Activated T-helper 2 cell treated with anti-CD3 and anti-CD28 coated beads, Interferon-gamma antibody, Interleukin-2, Interleukin-4, amounts not matched to agents 10 μg/mL and 5 μg/mL and 100 μg/mL, durations not matched to agents 14 hours and 24 hours and 36 hours (primary cell): ENCODE measurements at regions not wholly inside any gene's neighbourhood (a gene's known extent, or its start where the extent isn't known, plus 50 kb on each side); places are given as distances from the start of the nearest gene placed in this dataset.

Experiments
- DNase-seq: peaks from one replicate; pipeline ENCODE4 v3.0.0; 2021; ENCODE audit warnings: low spot score
- H3K27ac Mint-ChIP-seq: one replicate; pipeline ENCODE4 v1.8.0; 2021; ENCODE audit warnings: mixed read lengths
- H3K27me3 Mint-ChIP-seq: one replicate; pipeline ENCODE4 v1.8.0; 2021; ENCODE audit warnings: low read depth, mixed read lengths
- H3K36me3 Mint-ChIP-seq: one replicate; pipeline ENCODE4 v1.8.0; 2021; ENCODE audit warnings: low read depth, mixed read lengths
- H3K4me1 Mint-ChIP-seq: one replicate; pipeline ENCODE4 v1.8.0; 2021; ENCODE audit warnings: low read depth, mixed read lengths
- H3K4me3 Mint-ChIP-seq: one replicate; pipeline ENCODE4 v1.8.0; 2021; ENCODE audit warnings: low read depth, mild to moderate bottlenecking, moderate library complexity, mixed read lengths
- H3K9me3 Mint-ChIP-seq: one replicate; pipeline ENCODE4 v1.8.0; 2021; ENCODE audit warnings: mixed read lengths
- intact Hi-C: fragments of 100-400 bp; cut with micrococcal nuclease; formaldehyde crosslinking; loops from one replicate; pipeline ENCODE4 v1.15.1; 2023

DNA sequence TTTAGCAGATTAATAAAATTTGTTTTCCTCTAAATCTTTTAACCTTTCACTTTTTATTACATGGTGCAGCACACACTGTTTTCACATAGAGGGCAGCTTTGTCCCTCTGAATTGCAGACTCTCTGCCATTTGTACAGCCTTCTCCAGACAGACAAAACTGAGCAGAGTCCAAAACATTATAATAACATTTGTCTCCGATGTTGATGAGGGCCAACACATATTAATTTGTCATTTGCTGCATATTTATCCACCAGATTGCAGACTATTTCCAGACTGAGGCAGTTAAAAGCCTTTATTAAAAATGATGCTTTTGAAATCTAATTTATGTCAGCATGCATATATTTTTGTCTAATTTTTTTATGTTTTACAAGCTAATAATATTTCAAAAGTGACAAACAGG is 1251.9 kb upstream of the SLC10A2 start:
- intact Hi-C loops = no loop called here
- H3K4me1 Mint-ChIP-seq = no peaks in the 10 kb centered on the region
- H3K36me3 Mint-ChIP-seq = no peaks in the 10 kb centered on the region
- no peak overlapping the region for H3K4me3 Mint-ChIP-seq
- no peaks in the 10 kb centered on the region for H3K27me3 Mint-ChIP-seq
- H3K9me3 Mint-ChIP-seq = peaks cover 5% of the 10 kb centered on the region
- no peak overlapping the region for H3K27ac Mint-ChIP-seq
- DNase-seq = no peak

DNA sequence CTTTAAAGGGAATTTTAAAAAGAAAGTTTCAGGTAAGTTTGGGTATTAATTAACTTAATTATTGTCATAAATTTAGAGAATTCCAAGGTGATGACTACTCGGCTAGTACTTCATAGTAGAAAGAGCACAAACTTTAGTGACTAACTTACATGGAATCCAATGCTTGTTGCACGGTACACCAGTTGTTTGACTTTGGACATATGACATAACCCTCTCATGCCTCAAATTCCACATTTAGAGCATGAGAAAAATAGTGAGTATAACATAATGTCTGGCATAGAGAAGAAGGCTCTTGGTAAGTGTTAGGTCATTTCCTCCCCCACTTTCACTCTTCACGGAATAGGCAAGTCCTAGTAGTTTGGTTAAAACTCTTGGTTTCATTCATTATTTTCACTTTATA is 1249.4 kb upstream of the SLC10A2 start:
- H3K9me3 Mint-ChIP-seq = peaks cover 8% of the 10 kb centered on the region
- intact Hi-C loops = no loop called here
- H3K4me1 Mint-ChIP-seq = no peaks in the 10 kb centered on the region
- H3K36me3 Mint-ChIP-seq = no peaks in the 10 kb centered on the region
- H3K27me3 Mint-ChIP-seq = no peaks in the 10 kb centered on the region
- H3K4me3 Mint-ChIP-seq = no peak overlapping the region
- no peak overlapping the region for H3K27ac Mint-ChIP-seq
- DNase-seq = no peak

DNA sequence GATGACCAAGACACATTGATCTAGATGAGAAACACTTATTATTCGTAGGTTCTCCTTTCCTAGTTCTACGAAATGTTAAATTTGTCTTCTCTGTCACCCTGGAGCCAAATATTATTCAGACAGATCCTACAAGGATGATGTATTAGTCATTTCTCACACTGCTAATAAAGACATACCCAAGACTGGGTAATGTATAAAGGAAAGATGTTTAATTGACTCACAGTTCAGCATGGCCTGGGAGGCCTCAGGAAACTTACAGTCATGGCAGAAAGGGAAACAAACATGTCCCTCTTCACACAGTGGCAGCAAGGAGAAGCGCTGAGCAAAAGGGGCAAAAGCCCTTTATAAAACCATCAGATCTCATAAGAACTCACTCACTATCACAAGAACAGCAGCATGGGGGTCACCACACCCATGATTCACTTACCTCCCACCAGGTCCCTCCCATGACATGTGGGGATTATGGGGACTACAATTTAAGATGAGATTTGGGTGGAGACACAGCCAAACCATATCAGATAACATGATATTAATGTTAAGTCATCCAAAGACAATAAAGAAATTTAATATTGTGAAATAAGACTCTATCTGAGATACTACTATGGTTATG is 1248.8 kb upstream of the SLC10A2 start:
- H3K27me3 Mint-ChIP-seq = no peaks in the 10 kb centered on the region
- no peak for DNase-seq
- intact Hi-C loops = no loop called here
- H3K27ac Mint-ChIP-seq = no peak overlapping the region
- peaks cover 5% of the 10 kb centered on the region for H3K9me3 Mint-ChIP-seq
- no peaks in the 10 kb centered on the region for H3K4me1 Mint-ChIP-seq
- no peak overlapping the region for H3K4me3 Mint-ChIP-seq
- H3K36me3 Mint-ChIP-seq = no peaks in the 10 kb centered on the region

DNA sequence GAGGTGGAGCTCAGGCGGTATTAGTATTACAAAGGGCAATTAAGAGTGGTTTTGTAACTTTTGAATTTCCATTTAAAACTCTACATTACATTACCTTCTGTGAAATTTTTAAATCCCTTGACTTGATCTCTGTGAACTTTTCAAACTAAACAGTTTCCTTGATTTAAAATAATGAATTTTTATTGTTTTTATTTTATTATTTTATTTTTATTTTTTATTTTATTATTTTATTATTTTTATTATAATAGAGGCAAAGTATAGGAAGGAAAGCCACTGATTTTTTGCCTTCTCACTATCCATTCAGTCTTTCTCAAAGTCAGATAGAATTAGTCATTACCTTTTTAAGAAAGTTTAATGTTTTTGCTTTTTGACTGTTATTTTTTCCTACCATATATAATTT is 1248.1 kb upstream of the SLC10A2 start:
- H3K4me3 Mint-ChIP-seq = no peak overlapping the region
- H3K27me3 Mint-ChIP-seq = no peaks in the 10 kb centered on the region
- peaks cover 7% of the 10 kb centered on the region for H3K9me3 Mint-ChIP-seq
- no peaks in the 10 kb centered on the region for H3K36me3 Mint-ChIP-seq
- no peak overlapping the region for H3K27ac Mint-ChIP-seq
- H3K4me1 Mint-ChIP-seq = no peaks in the 10 kb centered on the region
- no peak for DNase-seq
- intact Hi-C loops = no loop called here

DNA sequence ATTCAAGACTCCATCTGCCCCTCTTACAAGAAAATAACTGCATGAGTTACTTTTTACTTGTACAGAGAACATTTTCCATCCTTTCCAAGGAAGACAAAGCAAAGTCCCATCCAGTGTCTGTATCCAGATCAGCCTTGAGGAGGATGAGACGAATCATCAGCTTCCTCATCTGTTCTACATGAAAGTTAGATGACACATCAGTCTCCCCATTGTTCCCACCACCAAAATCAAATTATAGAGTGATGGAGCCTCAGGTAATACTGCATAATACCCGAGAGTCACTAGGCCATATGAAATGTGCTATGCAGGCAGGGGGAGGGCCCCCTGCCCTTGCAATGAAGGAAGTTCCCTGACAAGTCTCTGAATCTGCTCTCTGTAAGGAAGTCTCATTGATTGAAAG is 1244.6 kb upstream of the SLC10A2 start:
- no peaks in the 10 kb centered on the region for H3K36me3 Mint-ChIP-seq
- H3K4me3 Mint-ChIP-seq = no peak overlapping the region
- intact Hi-C loops = no loop called here
- peaks cover 14% of the 10 kb centered on the region for H3K9me3 Mint-ChIP-seq
- H3K27ac Mint-ChIP-seq = no peak overlapping the region
- no peaks in the 10 kb centered on the region for H3K4me1 Mint-ChIP-seq
- no peak for DNase-seq
- no peaks in the 10 kb centered on the region for H3K27me3 Mint-ChIP-seq

DNA sequence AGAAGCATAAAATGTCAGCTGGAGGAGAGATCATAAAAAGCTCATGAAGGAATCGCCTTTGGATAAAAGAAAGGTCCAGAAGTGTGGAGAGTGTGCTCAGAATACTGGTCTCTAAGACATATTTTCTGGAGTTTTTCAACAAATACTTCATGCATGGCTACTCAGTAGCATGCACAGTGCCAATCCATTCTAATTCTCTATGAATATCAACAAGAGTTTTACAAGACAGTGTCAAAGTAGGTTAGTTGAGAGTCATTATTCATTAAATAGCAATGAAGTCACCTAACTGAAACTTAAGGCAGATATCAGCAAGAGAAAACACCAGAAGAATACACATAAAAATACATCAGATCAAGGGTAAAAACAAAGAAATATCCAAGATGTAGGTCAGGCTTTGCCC is 1243.2 kb upstream of the SLC10A2 start:
- H3K4me1 Mint-ChIP-seq = no peaks in the 10 kb centered on the region
- no peaks in the 10 kb centered on the region for H3K36me3 Mint-ChIP-seq
- H3K27ac Mint-ChIP-seq = no peak overlapping the region
- intact Hi-C loops = no loop called here
- DNase-seq = no peak
- H3K4me3 Mint-ChIP-seq = no peak overlapping the region
- no peaks in the 10 kb centered on the region for H3K27me3 Mint-ChIP-seq
- peaks cover 14% of the 10 kb centered on the region for H3K9me3 Mint-ChIP-seq

DNA sequence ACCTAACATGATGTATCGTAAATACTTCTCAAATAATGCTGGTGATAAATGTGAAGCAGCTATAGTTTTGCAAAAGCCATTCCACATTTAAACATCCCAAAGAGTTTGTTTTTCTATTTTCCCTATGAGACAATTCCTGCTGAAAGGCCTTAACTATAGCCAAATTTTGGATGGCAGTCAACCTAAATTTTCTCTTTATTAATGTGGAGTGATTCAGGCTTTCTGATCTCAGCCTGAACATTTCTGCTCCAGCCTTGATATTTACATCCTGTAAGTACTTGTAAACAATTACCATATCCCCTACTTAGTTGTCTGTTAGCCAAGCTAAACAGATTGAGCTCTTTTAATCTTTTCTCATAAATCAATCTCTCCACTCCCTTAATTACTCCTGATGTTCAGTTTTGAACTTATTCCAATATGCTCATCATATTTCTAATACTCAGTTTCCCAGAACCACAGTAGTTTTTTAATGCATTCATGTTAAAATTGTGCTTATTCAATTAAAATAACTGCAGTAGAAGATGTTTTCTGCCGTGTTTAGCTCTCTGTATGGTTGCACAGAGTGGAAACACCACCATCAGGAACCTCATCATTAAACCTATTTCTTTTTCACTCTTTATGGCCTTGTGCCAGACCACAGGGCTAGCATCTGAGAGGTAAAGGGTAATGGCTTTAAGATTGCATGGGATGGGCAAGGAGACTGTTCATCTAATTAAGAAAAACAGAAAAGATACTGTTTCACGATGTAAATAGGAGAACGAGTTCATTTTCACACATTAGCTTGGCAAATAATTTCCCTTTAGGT is 1235.2 kb upstream of the SLC10A2 start:
- Mint-ChIP-seq H3K4me3 (no peak overlapping the region), H3K36me3 (no peaks in the 10 kb centered on the region), H3K27me3 (no peaks in the 10 kb centered on the region), H3K9me3 (peaks cover 7% of the 10 kb centered on the region), H3K4me1 (no peaks in the 10 kb centered on the region), H3K27ac (no peak overlapping the region)
- intact Hi-C loops = no loop called here
- no peak for DNase-seq

DNA sequence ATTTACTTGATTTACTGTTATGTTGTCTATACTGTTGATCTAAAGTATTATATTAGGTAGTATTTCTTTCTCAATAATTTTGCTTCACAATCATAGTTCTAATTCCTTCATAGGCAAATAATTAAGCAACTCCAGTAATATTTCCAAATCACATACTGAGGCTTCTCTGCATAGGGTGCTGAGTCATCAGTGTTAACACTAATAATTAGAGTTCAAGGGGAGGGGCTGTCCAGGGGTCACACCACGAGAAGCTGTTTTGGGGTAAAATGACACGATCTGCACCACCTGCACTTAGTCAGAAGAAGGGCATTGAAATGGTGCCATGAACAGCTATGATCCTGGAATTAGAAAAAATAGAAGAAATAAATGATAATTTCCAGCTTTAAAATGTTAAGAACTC is 1230.9 kb upstream of the SLC10A2 start:
- DNase-seq = no peak
- H3K4me1 Mint-ChIP-seq = no peaks in the 10 kb centered on the region
- H3K27me3 Mint-ChIP-seq = no peaks in the 10 kb centered on the region
- H3K4me3 Mint-ChIP-seq = no peak overlapping the region
- intact Hi-C loops = no loop called here
- H3K9me3 Mint-ChIP-seq = peaks cover 19% of the 10 kb centered on the region
- no peaks in the 10 kb centered on the region for H3K36me3 Mint-ChIP-seq
- no peak overlapping the region for H3K27ac Mint-ChIP-seq

DNA sequence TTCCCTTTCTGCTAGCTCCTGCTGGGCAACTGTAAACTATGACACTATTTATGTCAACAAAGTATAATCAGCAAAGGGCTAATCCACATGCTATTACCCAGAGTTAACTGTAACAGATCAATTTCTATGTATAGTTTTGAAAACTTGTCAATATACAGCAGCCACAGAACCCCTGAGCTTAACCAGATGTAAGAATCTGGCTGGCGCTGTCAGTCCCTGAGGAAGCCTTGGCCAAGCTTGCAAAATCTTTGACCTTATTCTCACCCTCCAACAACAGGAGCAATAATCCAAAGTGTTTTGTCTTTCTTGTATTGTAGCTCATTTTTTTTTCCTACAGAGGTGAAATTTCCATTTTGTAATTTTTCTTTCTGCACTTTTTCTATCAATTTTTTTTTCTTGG is 1230.1 kb upstream of the SLC10A2 start:
- no peak for DNase-seq
- Mint-ChIP-seq H3K36me3 (no peaks in the 10 kb centered on the region), H3K27ac (no peak overlapping the region), H3K4me1 (no peaks in the 10 kb centered on the region), H3K9me3 (peaks cover 19% of the 10 kb centered on the region), H3K4me3 (no peak overlapping the region), H3K27me3 (no peaks in the 10 kb centered on the region)
- intact Hi-C loops = no loop called here

DNA sequence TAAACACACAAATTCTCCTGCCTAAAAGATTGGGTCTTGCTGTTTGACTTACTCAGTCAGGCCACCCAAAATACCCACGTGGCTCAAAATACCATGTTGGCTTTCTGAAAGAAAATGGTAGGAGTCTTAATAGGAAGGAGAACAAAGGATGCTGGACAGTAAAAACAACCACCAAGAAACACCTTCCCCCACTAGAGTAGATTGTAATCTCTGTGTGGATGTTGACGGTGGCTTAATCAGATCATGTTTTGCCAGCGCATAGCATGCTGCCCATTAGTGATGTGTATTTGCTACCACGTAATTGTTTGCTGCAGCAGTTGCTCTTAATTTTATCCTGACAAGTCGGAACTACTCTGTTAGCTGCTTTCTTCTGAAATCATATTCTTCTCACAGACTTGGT is 1229.3 kb upstream of the SLC10A2 start:
- no peaks in the 10 kb centered on the region for H3K27me3 Mint-ChIP-seq
- peaks cover 18% of the 10 kb centered on the region for H3K9me3 Mint-ChIP-seq
- H3K4me3 Mint-ChIP-seq = no peak overlapping the region
- H3K4me1 Mint-ChIP-seq = no peaks in the 10 kb centered on the region
- DNase-seq = no peak
- no peaks in the 10 kb centered on the region for H3K36me3 Mint-ChIP-seq
- H3K27ac Mint-ChIP-seq = no peak overlapping the region
- intact Hi-C loops = no loop called here

DNA sequence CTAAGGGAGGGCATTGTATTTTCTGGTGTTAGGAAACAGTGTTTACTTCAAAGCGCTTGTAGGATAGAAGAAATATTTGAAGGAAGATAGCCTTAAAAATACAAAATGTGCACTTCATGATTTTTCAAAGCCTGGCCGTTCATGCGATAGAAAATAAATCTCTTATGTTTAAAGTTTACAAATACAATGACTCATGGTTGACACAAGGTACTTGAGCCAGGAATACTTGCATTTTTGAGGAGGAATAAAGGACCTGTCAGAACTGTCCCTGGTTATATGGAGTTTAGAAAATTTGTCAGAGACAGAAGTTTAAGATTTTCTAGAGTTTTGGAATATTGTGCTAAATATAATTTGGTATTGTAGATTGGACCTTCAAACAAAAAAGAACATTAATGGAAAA is 1223.2 kb upstream of the SLC10A2 start:
- no peak overlapping the region for H3K4me3 Mint-ChIP-seq
- no peak for DNase-seq
- intact Hi-C loops = no loop called here

DNA sequence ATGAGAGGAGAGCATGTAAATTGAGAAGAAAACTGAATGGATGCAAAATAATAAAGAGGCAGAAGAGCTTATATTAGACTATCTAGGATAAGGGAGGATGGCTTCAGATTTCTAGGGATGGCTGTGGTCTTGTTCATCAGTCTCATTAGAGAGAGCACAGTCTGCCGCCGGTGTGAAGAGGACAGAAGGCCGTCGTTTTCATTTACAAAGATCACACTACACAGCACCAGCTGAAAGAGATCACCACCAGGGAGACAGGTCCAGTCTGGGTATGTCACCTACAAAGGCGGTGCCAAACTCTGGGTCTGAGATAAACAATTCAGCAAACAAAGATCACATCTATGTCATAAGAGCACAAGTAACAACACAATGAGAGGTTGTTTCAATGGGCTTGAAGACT is 1222.3 kb upstream of the SLC10A2 start:
- Mint-ChIP-seq H3K4me1 (no peaks in the 10 kb centered on the region), H3K27ac (no peak overlapping the region), H3K4me3 (no peak overlapping the region)

More for the DNA sequence above, 1223.2 kb upstream of the SLC10A2 start:
- Mint-ChIP-seq H3K36me3 (no peaks in the 10 kb centered on the region), H3K27me3 (no peaks in the 10 kb centered on the region), H3K9me3 (peaks cover 14% of the 10 kb centered on the region), H3K27ac (no peak overlapping the region), H3K4me1 (no peaks in the 10 kb centered on the region)

DNA sequence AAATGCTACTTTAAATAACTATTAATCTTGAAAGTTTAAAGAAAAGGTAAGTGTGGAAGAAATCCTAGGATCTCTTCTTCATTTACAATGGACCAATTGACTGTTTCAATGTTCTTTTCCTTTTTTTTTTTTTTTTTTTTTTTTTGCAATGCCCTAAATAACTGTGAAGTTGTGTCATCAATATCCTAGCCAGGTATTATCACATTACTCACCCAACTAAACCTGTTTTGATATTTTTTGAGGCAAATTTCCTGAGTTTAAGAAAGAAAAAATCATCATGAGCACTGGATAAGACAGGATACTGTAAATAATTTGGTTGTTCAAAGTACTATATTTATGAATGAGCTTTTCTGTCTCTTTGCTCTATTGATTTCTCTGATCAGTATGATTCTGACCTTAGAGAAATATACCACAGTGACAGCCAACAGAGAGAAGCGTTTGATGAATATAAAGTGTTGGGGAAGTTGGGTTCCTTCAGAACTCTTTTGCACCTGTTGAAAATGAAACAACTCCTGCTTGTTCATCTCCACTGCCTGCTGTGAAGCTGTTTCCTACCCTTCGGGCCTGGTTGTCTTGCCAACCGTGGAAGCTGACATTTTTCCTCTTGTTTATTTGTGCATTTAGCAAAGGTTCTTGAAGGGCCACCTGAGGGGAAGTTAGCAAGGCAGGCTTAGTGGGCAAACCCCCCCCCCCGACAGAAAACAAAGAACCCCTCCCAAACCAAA is 1220.5 kb upstream of the SLC10A2 start:
- no peaks in the 10 kb centered on the region for H3K4me1 Mint-ChIP-seq
- no peaks in the 10 kb centered on the region for H3K27me3 Mint-ChIP-seq
- DNase-seq = no peak
- no peak overlapping the region for H3K4me3 Mint-ChIP-seq
- H3K36me3 Mint-ChIP-seq = no peaks in the 10 kb centered on the region
- H3K27ac Mint-ChIP-seq = no peak overlapping the region
- H3K9me3 Mint-ChIP-seq = peaks cover 4% of the 10 kb centered on the region
- intact Hi-C loops = no loop called here

More for the DNA sequence above, 1222.3 kb upstream of the SLC10A2 start:
- DNase-seq = no peak
- H3K27me3 Mint-ChIP-seq = no peaks in the 10 kb centered on the region
- intact Hi-C loops = no loop called here
- H3K36me3 Mint-ChIP-seq = no peaks in the 10 kb centered on the region
- peaks cover 11% of the 10 kb centered on the region for H3K9me3 Mint-ChIP-seq
